Rectal smooth muscle tissue (tissue), 1 donor: ENCODE measurements at regions not wholly inside any gene's neighbourhood (a gene's known extent, or its start where the extent isn't known, plus 50 kb on each side); places are given as distances from the start of the nearest gene placed in this dataset.

ENCODE experiments used
- H3K27ac ChIP-seq: one replicate; pipeline ENCODE4 v1.7.0; 2013; ENCODE audit warnings: low read depth, low read length, inconsistent platforms
- H3K27me3 ChIP-seq: one replicate; pipeline ENCODE4 v1.7.0; 2013; ENCODE audit warnings: low read length; ENCODE audit not compliant: control insufficient read depth, insufficient read depth
- H3K36me3 ChIP-seq: one replicate; pipeline ENCODE4 v1.7.0; 2013; ENCODE audit warnings: low read length; ENCODE audit not compliant: control insufficient read depth, insufficient read depth
- H3K4me1 ChIP-seq: one replicate; pipeline ENCODE4 v1.7.0; 2013; ENCODE audit warnings: low read length; ENCODE audit not compliant: control insufficient read depth, insufficient read depth
- H3K4me3 ChIP-seq: one replicate; pipeline ENCODE4 v1.7.0; 2013; ENCODE audit warnings: low read length
- H3K9ac ChIP-seq: one replicate; pipeline ENCODE4 v1.7.0; 2013; ENCODE audit warnings: low read length

- no peak overlapping the region for H3K27ac ChIP-seq
- H3K4me1 ChIP-seq: no peaks in the 10 kb centered on the region
- no peak overlapping the region for H3K9ac ChIP-seq
- no peak overlapping the region for H3K4me3 ChIP-seq
- no peaks in the 10 kb centered on the region for H3K36me3 ChIP-seq
- no peaks in the 10 kb centered on the region for H3K27me3 ChIP-seq
These were observed 547.2 kb upstream of the DIPK2B start for GRCh38 chrX:45747905-45748304.

GRCh38 chrX:45745479-45745878 is 544.8 kb upstream of the DIPK2B start:
- no peaks in the 10 kb centered on the region for H3K36me3 ChIP-seq
- H3K27me3 ChIP-seq: no peaks in the 10 kb centered on the region
- H3K4me1 ChIP-seq: no peaks in the 10 kb centered on the region
- no peak overlapping the region for H3K4me3 ChIP-seq
- H3K9ac ChIP-seq: no peak overlapping the region
- no peak overlapping the region for H3K27ac ChIP-seq

- no peak overlapping the region for H3K27ac ChIP-seq
- no peak overlapping the region for H3K9ac ChIP-seq
- no peaks in the 10 kb centered on the region for H3K4me1 ChIP-seq
- no peaks in the 10 kb centered on the region for H3K36me3 ChIP-seq
- H3K27me3 ChIP-seq: no peaks in the 10 kb centered on the region
- H3K4me3 ChIP-seq: no peak overlapping the region
These were observed 543.4 kb upstream of the DIPK2B start for GRCh38 chrX:45743906-45744625.

GRCh38 chrX:45743081-45743533 is 542.4 kb upstream of the DIPK2B start:
- no peaks in the 10 kb centered on the region for H3K27me3 ChIP-seq
- H3K4me1 ChIP-seq: no peaks in the 10 kb centered on the region
- H3K4me3 ChIP-seq: no peak overlapping the region
- H3K27ac ChIP-seq: no peak overlapping the region
- H3K9ac ChIP-seq: no peak overlapping the region
- no peaks in the 10 kb centered on the region for H3K36me3 ChIP-seq

DNA sequence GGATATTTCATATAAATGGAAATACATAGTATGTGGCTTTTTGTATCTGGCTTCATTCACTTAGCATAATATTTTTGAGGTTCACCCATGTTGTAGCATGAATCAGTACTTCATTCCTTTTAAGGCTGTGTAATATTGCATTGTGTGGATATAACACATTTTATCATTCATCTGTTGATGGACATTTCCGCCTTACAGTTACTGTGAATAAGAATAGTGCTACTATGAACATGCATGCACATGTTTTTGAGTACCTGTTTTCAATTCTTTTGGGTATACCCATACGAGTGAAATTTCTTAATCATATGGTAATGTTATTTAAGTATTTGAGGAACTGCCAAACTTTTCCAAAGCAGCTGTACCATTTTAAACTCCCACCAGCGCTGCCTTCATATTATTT is 539.6 kb upstream of the DIPK2B start:
- Histone ChIP-seq H3K4me1 (no peaks in the 10 kb centered on the region), H3K4me3 (no peak overlapping the region), H3K27me3 (no peaks in the 10 kb centered on the region), H3K9ac (no peak overlapping the region), H3K27ac (no peak overlapping the region), H3K36me3 (no peaks in the 10 kb centered on the region)

DNA sequence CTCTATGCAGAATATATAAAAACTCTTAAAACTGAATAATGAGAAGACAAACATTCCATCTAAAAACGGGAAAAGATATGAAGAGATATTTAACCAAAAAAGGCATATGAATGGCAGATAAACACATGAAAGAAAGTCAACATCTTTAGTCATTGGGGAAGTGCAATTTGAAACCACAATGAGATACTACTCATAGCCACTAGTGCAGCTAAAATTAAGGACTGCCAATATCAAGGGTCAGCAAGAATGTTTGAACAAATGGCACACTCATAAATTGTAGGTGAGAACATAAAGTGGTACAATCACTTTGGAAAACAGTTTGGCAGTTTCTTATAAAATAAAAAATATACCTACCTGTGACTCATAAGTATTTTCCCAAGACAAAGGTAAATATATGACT is 534.9 kb upstream of the DIPK2B start:
- no peak overlapping the region for H3K27ac ChIP-seq
- H3K27me3 ChIP-seq: no peaks in the 10 kb centered on the region
- H3K36me3 ChIP-seq: no peaks in the 10 kb centered on the region
- H3K4me3 ChIP-seq: no peak overlapping the region
- H3K4me1 ChIP-seq: no peaks in the 10 kb centered on the region
- H3K9ac ChIP-seq: no peak overlapping the region

- Histone ChIP-seq H3K27ac (no peak overlapping the region), H3K4me3 (no peak overlapping the region), H3K9ac (no peak overlapping the region), H3K36me3 (no peaks in the 10 kb centered on the region), H3K4me1 (no peaks in the 10 kb centered on the region), H3K27me3 (no peaks in the 10 kb centered on the region)
These were observed 530.8 kb upstream of the DIPK2B start for GRCh38 chrX:45731448-45731847.

DNA sequence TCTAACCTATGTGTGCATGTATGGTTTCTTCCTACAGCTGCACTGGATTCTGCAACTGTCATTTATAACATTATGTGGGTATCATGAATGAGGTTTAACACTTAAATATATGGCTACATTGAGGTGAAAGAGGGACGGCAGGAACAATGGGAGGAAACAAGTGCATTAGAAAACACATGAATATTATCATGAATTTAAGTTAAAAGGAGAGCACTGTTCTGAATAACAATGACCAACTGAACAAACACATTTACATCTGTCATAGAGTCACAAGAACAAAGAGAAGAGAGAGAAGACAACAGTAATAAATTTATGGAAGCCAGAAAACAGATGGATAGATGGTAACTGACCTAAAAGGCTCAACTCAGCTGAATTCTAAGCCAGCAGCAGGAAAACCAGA is 527.1 kb upstream of the DIPK2B start:
- Histone ChIP-seq H3K36me3 (no peaks in the 10 kb centered on the region), H3K27me3 (no peaks in the 10 kb centered on the region), H3K9ac (no peak overlapping the region), H3K4me1 (no peaks in the 10 kb centered on the region), H3K4me3 (no peak overlapping the region), H3K27ac (no peak overlapping the region)

DNA sequence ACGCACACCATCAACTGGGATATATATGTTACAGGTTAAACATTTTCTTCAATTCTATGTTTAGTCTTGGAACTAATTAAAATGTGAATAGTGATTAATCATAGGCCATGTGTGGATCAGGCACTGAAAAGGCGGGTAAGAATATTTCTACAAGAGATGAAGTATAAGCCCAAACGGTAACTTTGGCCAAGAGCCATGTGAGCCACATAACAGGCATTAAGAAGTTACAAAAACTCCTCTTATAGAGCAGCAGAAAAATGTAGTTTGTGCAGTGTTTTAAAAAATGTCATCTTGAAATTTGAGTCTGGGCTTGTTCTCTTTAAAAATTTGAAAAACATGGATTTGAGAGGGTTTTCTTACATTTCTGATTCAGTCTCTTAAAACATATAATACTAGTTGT is 521.8 kb upstream of the DIPK2B start:
- Histone ChIP-seq H3K4me3 (no peak overlapping the region), H3K36me3 (no peaks in the 10 kb centered on the region), H3K9ac (no peak overlapping the region), H3K27ac (no peak overlapping the region), H3K4me1 (no peaks in the 10 kb centered on the region), H3K27me3 (no peaks in the 10 kb centered on the region)

DNA sequence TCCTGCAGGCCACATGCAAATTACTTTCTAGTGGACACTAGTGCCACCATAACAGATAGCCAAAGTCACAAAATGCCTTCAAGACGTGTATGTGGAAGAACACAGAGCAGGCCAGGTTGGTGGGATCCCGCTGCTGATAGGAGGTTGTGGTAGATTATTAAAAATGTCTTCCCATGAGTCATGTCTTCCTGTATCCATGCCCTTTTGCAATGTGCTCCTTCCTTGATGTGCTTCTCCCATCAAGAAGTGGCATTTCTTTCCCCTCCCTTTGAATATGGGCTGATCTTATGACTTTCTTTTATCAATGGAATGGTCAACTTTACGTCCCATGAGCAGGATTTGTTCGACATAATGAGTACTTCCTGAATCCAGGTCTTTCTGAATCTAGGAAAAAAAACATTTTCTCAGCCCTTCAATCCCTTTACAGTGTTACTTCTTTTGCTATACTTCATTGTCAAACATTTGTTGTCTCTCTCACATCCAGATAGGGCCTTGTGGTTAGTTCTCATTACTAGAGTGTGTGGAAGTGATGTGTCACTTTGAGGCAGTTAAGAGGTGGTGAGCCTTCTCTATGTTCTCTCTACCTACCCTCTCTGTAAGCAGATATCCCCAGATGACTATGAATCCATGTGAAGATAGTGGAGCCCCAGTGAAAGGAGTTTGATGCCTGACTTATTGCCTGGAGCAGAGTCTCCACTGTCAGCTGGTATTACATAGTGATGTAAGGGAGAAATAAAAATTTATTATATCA is 519.2 kb upstream of the DIPK2B start:
- no peak overlapping the region for H3K27ac ChIP-seq
- no peaks in the 10 kb centered on the region for H3K36me3 ChIP-seq
- H3K27me3 ChIP-seq: no peaks in the 10 kb centered on the region
- H3K4me1 ChIP-seq: no peaks in the 10 kb centered on the region
- H3K4me3 ChIP-seq: no peak overlapping the region
- no peak overlapping the region for H3K9ac ChIP-seq

DNA sequence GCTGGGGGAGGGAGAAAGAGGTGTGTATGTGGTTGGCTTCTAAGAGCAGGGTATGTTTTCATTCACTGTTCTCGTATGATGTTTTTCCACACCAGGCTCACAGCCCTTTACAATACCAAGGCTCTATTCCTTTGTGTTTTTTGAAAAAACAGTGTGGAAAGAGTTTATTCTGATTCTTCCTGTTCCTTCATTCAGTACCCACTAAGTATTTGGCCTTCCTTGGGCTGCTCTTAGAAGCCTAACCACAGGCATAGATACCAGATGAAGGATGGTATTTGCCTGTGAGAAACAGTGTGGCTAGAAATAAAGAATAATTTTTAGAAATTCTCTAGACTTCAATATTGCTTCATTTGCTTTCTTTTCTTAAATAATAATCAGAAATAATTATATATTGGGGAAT is 518.0 kb upstream of the DIPK2B start:
- Histone ChIP-seq H3K4me1 (no peaks in the 10 kb centered on the region), H3K4me3 (no peak overlapping the region), H3K9ac (no peak overlapping the region), H3K27me3 (no peaks in the 10 kb centered on the region), H3K27ac (no peak overlapping the region), H3K36me3 (no peaks in the 10 kb centered on the region)

- Histone ChIP-seq H3K4me3 (no peak overlapping the region), H3K36me3 (no peaks in the 10 kb centered on the region), H3K27ac (no peak overlapping the region), H3K27me3 (no peaks in the 10 kb centered on the region), H3K4me1 (no peaks in the 10 kb centered on the region), H3K9ac (no peak overlapping the region)
These were observed 516.1 kb upstream of the DIPK2B start for GRCh38 chrX:45716750-45717149.

DNA sequence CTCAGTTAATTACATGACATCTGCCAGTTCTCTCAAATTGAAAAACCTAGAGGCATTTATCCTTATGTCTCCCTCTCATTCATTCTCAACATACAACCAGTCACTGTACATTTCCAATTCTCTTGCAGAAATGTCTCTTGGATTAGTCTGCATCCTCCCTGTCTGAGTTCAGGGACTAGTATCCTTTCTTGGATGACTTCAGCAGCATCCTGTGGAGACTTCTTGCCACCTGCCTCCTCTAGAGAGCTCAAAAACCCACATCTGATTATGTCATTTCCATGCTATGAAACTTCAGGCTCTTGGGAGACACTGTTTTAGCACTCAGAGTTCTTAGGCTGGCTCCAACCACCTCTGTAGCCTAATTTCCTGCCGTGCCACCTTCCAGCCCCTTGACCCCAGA is 515.1 kb upstream of the DIPK2B start:
- H3K27ac ChIP-seq: no peak overlapping the region
- no peaks in the 10 kb centered on the region for H3K27me3 ChIP-seq
- no peak overlapping the region for H3K4me3 ChIP-seq
- H3K9ac ChIP-seq: no peak overlapping the region
- no peaks in the 10 kb centered on the region for H3K4me1 ChIP-seq
- H3K36me3 ChIP-seq: no peaks in the 10 kb centered on the region
